Anterior cingulate cortex (tissue), 58 donors: ENCODE measurements at regions not wholly inside any gene's neighbourhood (a gene's known extent, or its start where the extent isn't known, plus 50 kb on each side); places are given as distances from the start of the nearest gene placed in this dataset.

Source experiments
- DNase-seq, 58 donors: peaks; one replicate each; lab custom pipeline; 2025; lab: John Stamatoyannopoulos, UW

DNA sequence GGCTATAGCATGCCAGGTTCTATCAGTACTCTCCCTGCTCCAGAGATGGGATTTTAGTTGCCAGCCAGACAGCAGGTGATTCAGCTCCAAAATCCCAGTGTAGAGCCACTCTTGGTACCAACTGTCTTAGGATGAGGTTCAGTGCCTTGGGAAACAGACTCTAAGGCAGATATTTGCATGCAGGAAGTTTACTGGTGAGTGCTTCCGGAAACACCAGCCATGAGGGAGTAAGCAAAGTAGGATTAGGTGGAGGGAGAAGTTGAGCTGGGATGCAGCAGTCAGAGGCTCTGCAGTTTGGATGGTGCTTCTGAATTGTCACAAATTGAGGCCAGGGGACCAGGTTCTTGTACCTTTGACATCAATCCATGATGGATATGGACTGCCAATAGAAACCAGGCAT, 207.5 kb upstream of the JUN start:
- no peak for DNase-seq

DNA sequence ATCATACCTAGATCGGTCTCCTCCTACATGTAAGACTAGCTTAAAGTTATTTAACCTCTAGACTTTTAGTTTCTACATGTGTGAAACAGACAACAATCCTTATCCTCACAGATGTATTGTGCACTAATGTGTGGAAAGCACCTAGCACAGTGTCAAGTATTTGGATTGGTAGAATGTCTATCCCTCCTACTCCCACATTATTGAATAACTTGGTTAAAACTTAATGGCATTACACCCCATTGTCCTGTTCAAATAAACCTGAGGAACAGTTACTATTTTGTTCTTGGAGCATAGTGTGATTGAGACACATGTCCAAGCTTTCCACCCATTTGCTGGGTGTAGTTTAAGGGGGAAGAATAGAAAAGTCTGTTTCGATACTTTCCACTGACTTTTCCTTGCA, 208.8 kb upstream of the JUN start:
- no peak for DNase-seq

DNA sequence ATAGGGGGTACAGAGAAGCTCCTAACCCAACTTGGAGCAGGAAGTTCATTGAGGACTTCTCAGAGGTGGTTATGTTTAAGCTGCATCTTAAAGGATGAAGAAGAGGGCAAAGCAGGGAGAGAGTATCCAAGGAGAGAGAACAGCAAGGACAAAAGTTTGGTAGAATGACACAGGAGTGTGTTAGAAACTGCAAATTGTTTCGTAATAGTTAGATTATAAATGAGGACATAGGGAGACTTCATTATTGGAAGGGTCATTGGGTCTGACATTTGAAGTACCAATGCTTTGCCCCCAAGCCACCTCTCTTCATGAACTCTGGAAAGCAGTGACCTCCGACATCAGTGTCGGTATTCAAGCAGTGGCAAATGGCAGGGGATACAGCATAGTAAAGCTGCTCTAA, 209.6 kb upstream of the JUN start:
- no peak for DNase-seq

DNA sequence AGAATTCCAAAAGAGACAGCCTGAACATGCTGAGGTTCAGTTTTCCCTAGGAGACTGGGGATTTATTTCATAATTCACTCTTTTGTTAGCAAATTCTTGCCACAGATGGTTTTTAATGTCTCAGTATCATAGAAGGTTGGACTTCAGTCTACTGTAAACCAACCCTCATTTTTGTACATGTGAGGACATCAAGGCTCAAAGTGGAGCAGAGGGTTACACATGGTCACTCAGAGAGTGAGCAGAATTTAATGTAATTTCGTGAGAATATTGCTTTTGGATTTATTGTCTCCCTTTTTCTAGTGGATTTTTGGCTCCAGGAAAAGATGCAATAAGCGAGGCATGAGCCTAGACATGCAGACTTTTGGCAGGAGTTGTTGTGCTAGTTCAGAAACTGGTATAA, 210.8 kb upstream of the JUN start:
- no peak for DNase-seq

DNA sequence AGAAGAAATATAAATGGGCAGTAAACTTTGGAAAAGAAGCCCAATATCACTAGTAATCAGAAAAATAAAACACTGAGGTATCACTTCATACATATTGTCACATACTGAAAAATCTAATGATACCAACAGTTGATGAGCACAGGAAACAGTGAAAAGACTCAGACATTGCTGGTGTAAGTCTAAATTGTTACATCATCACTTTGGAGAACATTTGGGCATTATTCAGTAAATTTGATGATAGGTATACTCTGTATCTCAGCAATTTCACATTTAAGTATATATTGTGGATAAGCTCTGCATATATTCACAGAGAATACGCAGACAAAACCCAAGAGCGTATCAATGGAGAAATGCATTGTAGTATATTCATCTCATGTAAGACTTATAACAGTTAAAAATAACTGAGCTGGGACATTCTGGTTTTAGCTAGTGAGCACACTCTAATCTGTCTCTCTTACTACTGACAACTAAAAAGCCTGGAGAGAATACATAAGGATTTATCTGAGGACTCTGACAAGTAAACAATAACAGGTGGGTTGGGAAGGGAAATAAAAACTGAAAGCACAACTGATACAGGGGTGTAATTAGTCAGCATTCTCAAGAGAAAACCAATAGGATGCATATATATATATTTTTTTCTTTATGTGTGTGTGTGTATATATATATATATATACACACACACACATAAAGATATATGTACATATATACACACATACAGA, 212.7 kb upstream of the JUN start:
- no peak for DNase-seq

DNA sequence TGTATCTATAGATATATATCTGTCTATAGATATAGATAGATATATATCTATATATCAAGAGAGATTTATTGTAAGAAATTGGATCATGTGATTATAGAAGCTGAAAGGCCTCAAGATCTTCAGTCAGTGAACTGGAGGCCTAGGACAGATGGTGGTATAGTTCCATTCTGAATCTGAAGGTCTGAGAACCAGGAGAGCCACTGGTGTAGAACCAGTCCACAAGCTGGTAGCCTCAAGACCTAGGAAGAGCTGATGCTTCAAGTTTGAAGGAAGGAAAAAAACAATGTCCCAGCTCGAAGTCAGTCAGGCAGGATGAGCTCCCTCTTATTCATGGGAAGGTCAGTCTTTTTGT, 213.2 kb upstream of the JUN start:
- DNase-seq: no peak

DNA sequence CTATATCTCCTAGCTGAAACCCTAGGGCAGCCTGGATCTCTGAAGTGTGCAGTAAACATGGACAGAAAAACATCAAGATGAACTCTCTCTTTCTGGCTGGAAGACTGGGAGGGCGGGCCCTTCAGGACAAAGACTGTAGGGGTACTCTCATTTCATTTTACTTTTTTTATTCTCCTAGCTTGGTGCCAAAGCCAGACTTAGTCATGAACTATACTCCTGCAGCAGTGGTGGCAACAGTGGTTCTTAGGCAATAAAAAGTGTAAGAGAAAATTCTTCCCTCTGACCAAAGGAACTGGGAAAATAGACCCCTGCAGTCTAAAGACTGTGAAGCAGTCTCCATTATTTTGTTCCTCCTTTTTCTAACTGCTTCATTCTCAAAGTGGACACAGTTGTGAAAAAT, 213.8 kb upstream of the JUN start:
- no peak for DNase-seq

DNA sequence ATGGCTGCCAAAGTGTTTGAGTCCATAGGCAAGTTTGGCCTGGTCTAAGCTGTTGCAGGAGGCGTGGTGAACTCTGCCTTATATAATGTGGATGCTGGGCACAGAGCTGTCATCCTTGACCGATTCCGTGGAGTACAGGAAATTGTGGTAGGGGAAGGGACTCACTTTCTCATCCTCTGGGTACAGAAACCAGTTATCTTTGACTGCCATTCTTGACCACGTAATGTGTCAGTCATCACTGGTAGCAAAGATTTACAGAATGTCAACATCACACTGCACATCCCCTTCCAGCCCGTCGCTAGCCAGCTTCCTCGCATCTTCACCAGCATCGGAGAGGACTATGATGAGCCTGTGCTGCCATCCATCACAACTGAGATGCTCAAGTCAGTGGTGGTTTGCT, 215.8 kb upstream of the JUN start:
- DNase-seq: no peak

DNA sequence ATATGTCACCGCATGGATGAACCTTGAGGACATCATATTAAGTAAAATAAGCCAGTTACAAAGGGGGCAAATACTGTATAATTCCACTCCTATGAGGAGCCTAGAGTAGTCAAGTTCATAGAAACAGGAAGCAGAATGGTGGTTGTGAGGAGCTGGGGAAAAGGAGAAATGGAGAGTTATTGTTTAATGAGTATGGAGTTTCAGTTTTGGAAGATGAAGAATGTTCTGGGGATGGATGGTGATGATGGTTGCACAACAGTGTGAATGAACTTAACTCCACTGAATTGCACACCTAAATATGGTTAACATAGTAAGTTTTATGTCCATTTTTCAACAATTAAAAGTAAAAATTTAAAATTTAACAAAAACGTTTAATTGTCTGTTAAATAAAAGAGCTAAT, 220.9 kb upstream of the JUN start:
- no peak for DNase-seq

DNA sequence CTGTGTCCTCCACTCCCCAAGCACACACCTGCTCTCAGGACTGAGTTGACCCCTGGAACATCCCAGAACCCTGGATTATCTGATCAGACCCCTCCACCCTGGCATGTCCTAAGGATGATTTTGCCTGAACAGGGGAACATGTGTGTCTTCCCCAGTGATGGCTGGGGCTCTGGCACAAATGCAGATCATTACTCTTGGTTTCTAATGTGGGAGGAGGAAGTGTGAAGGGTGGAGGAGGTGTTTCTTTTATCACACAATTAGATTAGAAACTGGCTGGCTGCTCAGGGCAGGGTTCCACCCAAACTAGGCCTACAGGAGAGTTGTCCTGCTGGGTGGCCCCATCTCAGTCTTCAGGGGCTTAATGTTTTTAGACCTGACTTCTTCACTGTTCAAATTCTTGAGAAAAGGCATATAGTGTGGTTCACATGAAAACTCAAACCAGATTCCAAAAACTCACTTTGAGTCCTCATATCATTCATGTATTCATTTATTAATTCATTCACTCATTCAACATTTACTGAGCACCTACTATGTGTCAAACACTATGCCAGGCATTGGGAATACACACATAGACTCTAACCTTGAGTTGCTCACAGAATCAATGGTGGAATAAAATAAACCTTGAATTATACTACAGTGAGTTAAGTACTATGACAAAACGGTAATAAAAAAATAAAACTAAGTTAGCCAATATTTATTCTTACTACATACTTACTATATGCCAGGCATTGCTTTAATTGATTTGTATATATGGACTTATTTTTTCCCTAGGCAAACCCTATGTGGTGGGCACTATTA, 221.8 kb upstream of the JUN start:
- DNase-seq: no peak

DNA sequence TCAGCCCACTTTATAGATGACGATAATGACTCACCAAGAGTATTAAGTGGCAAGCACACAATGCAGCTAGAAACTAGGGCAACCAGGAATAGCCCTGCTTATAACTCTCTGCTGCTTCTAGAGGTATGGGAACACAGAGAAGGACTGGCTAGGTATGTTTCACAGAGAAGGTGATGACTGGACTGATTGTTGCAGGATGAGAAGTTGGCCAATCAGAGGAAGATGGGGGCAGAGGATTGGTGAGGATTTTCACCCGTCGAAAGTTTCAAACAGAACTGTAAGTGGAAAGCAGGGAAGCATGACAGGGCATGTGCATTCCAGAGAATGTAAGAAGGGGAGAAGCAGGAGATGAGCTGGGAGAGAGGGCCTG, 222.4 kb upstream of the JUN start:
- no peak for DNase-seq

DNA sequence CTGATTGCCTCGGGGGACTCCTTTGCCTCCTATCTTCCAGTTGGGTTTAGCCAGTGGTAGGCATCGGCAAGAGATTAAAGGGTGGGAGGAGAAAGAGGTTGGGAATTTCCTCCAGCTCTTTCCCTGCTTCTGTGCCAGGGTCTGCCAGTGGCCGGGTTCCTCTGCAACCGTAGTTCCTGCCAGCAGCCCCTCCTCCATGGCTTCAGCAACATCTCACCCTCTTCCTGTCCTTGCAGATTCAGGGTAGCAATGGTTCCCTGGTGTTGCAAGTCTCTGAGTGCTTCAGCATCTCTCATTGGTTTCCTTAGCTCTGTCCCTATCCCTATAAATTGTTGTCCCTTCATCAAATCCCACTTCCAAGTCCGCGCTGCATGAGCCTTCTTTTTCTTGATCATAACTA, 223.1 kb upstream of the JUN start:
- DNase-seq: no peak

DNA sequence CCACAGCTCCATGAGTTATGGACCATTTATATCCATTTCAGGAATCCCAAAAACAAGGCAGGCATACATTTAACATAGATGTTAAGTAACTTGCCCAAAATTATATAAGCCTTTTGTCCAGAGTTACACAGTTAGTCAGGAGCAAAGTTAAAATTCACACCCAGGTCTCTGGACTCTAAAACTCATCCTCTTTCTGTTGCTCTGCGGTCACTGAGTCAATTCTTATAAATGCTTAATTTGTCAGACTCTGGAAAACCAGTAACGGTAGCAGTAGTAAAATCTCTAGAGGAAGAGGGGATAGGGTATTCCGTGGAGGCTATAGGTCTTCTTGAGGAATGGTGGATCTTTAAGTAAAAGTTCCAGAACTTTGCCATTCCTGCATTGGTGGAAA, 223.6 kb upstream of the JUN start:
- no peak for DNase-seq

DNA sequence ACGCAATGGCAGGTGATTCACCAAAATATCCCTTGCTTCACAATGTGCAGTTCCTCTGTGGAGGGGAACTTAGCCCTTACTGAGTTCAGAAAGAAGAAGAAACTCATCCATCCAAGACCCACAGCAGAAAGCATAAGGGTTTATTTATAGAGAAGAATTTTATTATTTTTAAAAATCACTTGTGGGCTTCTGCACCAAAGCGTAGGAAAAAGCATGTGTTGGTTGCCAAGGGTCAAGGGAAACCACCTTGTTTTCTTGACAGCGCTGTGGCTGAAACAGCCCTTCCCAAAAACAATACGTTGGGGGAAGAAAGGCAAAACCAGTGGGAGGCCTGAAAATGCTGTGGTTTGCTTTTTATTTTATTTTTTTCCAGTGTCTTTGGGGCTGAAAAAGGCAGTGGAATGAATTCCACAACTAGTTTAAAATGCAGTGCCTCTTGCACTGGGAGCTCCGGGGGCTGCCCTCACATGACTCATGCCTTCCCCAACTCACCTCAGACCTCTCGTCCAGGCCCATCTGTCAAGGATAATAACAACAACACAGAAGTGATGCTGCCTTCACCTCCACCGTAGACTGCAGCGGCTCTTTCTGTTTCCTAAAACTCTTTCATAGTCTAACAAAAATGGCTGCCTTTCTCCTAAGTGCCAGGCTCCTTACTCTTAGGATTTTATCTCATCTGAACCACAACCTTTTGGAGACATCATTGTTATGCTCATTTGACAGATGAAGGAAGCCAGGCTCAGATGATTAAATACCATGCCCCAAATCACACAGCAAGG, 224.2 kb upstream of the JUN start:
- no peak for DNase-seq

DNA sequence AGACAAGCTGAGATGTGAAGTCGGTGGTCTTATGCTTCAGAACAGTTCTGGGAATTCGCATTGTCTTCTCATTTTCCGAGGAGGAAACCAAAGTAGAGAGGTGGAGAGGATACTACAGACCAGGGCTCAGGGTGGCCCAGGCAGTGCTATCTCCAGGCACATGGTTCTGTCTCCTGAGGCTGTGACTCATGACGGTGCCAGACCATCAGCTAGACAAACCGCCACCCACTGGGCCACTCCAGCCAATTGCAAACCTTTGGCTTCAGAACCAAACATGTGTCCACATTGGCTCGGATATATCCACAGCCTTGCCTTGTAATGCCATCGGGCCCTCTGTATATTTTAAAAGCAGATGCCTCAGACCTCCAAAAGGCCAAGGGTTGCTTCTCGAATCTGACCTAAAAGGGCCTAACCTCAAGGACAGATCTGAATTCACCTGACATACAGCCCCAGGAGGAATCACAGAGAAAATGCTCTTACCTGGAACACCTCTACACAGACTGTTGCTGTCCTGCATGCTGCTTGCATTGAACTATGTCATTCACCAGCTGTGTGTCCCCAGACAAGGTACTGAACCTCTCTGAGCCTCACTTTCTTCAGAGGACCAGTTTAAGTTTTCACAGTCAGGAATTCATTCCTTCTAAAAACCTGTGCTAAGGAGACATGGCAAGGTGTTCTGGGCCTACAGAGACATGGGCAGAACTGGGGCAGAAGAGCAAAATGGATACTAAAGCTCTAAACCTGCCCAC, 224.9 kb upstream of the JUN start:
- DNase-seq: no peak

DNA sequence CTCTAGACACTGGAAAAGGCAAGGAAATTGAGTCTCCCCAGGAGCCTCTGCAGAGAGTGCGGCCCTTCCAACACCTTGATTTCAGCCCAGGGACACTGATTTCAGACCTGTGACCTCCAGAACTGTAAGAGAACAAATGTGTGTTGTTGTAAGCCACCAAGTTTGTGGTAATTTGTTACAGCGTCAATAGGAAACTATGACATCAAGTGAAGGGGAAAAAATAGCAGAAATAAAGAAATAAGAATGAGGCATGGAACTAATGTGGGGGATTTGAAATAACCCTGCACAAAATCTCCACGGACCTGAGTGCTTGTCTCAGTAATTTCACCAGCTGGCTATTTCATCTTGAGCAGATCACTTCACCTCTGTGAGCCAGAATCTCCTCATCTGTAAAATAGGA, 227.8 kb upstream of the JUN start:
- no peak for DNase-seq

DNA sequence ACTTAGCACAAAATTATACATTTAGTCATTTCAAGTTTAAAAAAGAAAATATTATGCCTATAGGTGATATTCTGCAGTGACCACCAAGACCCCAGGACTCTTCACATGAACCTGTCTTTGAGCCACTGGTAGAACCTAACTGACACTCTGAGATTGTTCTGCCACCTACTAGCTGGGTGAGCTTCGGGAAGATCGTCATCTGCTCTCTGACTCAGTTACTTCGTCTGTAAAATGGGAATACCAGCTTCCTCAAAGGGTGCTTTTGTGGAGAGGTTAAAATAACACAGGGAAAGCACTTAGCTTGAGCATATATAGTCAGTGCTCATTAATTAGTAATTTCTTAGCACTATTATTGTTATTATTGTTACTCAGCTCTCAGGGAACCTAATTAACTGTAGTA, 228.5 kb upstream of the JUN start:
- no peak for DNase-seq

DNA sequence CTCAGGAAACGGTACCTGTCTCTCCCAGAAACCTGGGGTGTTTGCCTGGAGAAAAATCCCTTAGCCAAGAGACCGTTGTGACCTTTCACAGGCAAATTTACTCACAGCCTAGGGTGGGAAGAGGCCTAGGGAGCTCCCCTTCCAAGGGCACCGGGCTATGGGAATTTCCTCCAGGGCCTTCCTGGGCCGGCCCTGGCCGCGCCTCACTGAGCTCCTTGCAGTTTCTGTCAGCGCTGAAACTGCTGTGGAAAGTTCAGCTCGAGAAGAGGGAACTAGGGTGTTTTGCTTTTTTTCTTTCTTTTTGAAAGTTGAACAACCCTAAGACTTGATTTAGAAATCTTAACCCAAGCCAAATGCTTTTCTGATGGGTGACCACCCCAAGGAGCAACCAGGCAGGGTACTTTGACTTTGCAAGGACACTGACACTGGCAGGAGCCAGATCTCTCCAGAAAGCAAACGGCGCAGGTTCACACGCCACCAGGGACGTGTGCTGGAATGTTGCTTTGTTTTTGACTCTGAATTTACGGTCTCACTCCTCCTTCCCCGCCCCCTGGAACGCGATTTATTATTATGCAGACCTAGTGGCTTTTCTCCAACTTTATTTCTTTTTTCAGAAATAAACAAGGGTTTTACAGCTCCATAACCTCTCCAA, 229.6 kb upstream of the JUN start:
- DNase-seq: peak in 1 of 58 donors; percentile 12

DNA sequence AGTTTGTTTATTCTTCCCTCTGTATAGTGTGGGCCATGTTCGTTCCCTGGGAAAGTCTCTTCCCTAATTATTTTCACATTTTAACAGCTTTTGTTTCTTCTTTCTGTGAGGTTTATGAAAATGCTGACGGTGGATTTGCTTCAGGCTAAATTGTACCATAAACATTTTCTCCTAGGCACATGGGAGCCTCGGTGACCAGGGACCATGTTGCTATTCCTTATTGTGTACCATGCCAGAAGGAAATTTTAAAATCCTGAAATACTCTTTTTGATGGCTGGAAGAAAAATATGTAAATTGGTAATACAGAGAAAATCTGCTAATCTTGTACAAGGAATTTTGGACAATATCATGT, 230.1 kb upstream of the JUN start:
- DNase-seq: no peak

DNA sequence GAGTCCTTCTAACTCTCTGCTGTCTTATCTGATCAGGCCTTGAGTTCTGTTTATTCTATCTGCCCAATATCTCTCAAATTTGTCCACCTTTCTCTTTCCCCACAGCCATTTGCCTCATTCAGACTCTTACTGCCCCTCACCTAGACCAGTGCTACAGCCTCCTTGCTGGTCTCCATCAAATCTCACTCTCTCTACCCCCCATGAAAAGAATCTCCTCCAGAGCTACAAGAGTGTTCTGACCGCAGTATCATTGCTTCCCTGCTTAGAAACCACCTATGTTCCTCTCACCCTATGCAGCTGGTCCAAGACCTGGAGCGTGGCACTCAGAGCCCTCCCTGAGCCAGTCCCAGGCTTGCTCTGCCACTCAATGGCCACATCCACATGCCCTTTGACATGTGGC, 231.0 kb upstream of the JUN start:
- no peak for DNase-seq

DNA sequence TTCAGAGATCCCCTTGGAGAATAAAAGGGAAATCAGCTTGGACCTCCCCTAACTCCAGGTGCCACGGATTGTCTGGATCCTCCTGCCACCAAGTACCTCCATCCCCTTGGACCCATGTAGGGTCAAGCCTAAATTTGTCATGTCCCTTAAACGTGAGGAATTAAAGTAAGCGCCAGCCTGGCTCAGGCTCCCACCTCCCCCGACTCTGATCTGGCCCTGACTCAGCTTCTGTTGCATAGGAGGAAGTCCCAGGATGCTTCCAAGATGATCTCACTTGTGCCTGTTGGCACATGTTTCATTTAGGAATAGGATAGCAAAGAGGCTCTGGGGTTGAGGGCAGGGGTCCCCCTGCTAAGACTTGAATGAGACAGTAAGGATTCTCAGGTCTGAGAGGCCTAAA, 231.9 kb upstream of the JUN start:
- DNase-seq: no peak
